NB4 (cell line): ENCODE measurements at regions not wholly inside any gene's neighbourhood (a gene's known extent, or its start where the extent isn't known, plus 50 kb on each side); places are given as distances from the start of the nearest gene placed in this dataset.

Experiments used
- CTCF ChIP-seq: IDR thresholded peaks from one replicate; pipeline ENCODE4 v1.5.1; 2012; ENCODE audit warnings: low read depth, low read length
- MYC ChIP-seq: IDR thresholded peaks from 2 replicates; pipeline ENCODE4 v1.6.1; 2011; ENCODE audit warnings: low read depth, low read length
- POLR2A ChIP-seq: IDR thresholded peaks from 2 replicates; pipeline ENCODE4 v1.6.1; 2011; ENCODE audit warnings: mild to moderate bottlenecking; ENCODE audit not compliant: insufficient read length; ENCODE audit errors: extremely low read depth

DNA sequence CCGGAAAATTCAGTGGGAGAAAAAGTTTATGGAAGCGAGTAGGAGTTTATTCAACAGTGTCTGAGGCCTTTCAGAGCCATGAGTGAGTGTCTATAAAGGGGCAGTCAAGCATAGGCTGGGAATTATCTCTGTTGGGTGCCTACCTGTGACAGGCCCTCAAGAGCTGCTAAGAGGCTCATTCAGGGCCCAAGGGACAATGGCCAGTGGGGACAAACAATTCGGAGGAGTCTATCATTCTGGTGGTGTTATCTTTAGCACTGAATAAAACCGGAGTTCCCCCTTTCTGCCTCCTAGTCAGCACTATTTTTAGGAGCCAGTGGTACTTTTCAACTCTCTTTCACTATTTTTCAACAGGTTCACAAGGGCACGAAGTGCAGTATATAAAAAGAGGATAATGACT is 89.5 kb upstream of the HTATIP2 start:
- TF ChIP-seq MYC, result no peak
- TF ChIP-seq CTCF, result no peak
- TF ChIP-seq POLR2A, result no peak
